GM23338 (cell line): ENCODE measurements at regions not wholly inside any gene's neighbourhood (a gene's known extent, or its start where the extent isn't known, plus 50 kb on each side); places are given as distances from the start of the nearest gene placed in this dataset.

Experiments used
- CREB1 ChIP-seq: fragments of 250-450 bp; sonication (Bioruptor Pico); IDR thresholded peaks from 2 replicates; pipeline ENCODE4 v1.5.0; 2020; ENCODE audit warnings: low read depth, mild to moderate bottlenecking, moderate library complexity
- CTCF ChIP-seq, 2 experiments: fragments of 200-600 bp in 1 of 2; sonication (generic) in 1 of 2; conservative IDR thresholded peaks; 2 replicates each; pipeline versions ENCODE4 v1.5.1 to v1.6.1; 2016 to 2017; ENCODE audit warnings: antibody characterized with exemption in 2 of 2, low read depth in 2 of 2, mild to moderate bottlenecking in 2 of 2, moderate library complexity in 1 of 2
- EZH2 ChIP-seq: fragments of 200-600 bp; sonication (generic); IDR thresholded peaks from one replicate; pipeline ENCODE4 v1.8.0; 2017; ENCODE audit warnings: antibody characterized with exemption, mild to moderate bottlenecking, low read depth; ENCODE audit not compliant: unreplicated experiment
- EZH2phosphoT487 ChIP-seq: fragments of 200-600 bp; sonication (generic); IDR thresholded peaks from one replicate; pipeline ENCODE4 v1.8.1; 2018; ENCODE audit warnings: antibody characterized with exemption; ENCODE audit not compliant: unreplicated experiment
- JUNB ChIP-seq: IDR thresholded peaks from one replicate; pipeline ENCODE4 v1.6.1; 2016; ENCODE audit warnings: antibody characterized with exemption; ENCODE audit not compliant: unreplicated experiment
- POLR2AphosphoS5 ChIP-seq: IDR thresholded peaks from 2 replicates; pipeline ENCODE4 v1.6.1; 2016; ENCODE audit warnings: antibody characterized with exemption, low read depth
- REST ChIP-seq: IDR thresholded peaks from one replicate; pipeline ENCODE4 v1.6.1; 2018; ENCODE audit warnings: antibody characterized with exemption; ENCODE audit not compliant: unreplicated experiment
- ZNF462 ChIP-seq: fragments of 250-450 bp; sonication (Bioruptor Pico); IDR thresholded peaks from 2 replicates; pipeline ENCODE4 v1.5.0; 2020; ENCODE audit warnings: mild to moderate bottlenecking, moderate library complexity

- TF ChIP-seq REST (no peak), CTCF (conservative IDR thresholded peaks at IDR 0.05; ENCODE audit: low read depth in 2 of 2) (peak; percentile 34 to 47), CREB1 (CRISPR knock-in tag) (no peak), POLR2AphosphoS5 (no peak), EZH2 (no peak), EZH2phosphoT487 (no peak), ZNF462 (CRISPR knock-in tag) (no peak), JUNB (no peak)
Observed at GRCh38 chr2:7697052-7697451, 779.8 kb downstream of the RNF144A start.
